Colonic mucosa (tissue), 4 donors: ENCODE measurements at regions not wholly inside any gene's neighbourhood (a gene's known extent, or its start where the extent isn't known, plus 50 kb on each side); places are given as distances from the start of the nearest gene placed in this dataset.

ENCODE experiments used
- DNase-seq: peaks from one replicate; pipeline ENCODE4 v3.0.0-alpha.2; 2020
- H3K27ac ChIP-seq: fragments of 200-600 bp; one replicate; pipeline ENCODE4 v1.8.0; 2021
- H3K27me3 ChIP-seq: fragments of 200-600 bp; one replicate; pipeline ENCODE4 v1.8.0; 2021
- H3K36me3 ChIP-seq: fragments of 200-600 bp; one replicate; pipeline ENCODE4 v1.8.0; 2021
- H3K4me1 ChIP-seq: fragments of 200-600 bp; one replicate; pipeline ENCODE4 v1.8.0; 2021; ENCODE audit warnings: mild to moderate bottlenecking
- H3K4me3 ChIP-seq: fragments of 200-600 bp; one replicate; pipeline ENCODE4 v1.8.0; 2021
- H3K9ac ChIP-seq, 2 donors: one replicate each; pipeline ENCODE4 v1.7.0; 2013; ENCODE audit warnings: control low read depth in 2 of 2, low read depth in 2 of 2, low read length in 2 of 2
- H3K9me3 ChIP-seq: fragments of 200-600 bp; one replicate; pipeline ENCODE4 v1.8.0; 2021
- intact Hi-C: fragments of 100-400 bp; cut with DNase I; formaldehyde crosslinking; loops from one replicate; pipeline ENCODE4 v1.14.1; 2022
- TF ChIP-seq, protein P1 (sequence below): fragments of 200-600 bp; IDR thresholded peaks from one replicate; pipeline ENCODE4 v1.8.0; 2022; ENCODE audit warnings: antibody characterized with exemption, mild to moderate bottlenecking
- donor health status: healthy.
- donor health status: DM: no; HTN: no; CAD: no.
- donor health status: DM: no; HTN: no; CAD: no.

DNA sequence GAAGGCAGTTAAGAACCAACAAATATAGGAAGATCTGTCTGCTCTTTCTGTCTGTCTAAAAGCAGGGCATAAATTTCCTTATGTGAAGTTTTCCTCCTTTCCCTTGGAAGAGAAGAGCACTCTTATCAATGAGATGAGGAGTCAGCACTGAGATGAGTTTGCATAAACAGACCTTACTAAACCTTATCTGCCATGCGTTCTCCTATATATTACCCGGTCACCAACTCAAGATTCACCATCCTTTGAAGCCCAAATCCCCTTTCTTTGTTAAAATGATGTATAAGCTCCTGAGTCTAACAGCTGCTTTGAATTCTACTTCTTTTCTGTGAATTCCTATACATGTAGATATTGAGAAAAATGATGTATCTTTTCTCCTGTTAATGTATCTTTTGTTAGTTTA lies 65.5 kb upstream of the FHL2 start:
- Histone ChIP-seq H3K27me3 (no peaks in the 10 kb centered on the region), H3K27ac (no peak overlapping the region), H3K4me3 (no peak overlapping the region), H3K9ac (no peak overlapping the region), H3K9me3 (no peaks in the 10 kb centered on the region), H3K36me3 (no peaks in the 10 kb centered on the region), H3K4me1 (no peaks in the 10 kb centered on the region)
- TF ChIP-seq, protein P1, sequence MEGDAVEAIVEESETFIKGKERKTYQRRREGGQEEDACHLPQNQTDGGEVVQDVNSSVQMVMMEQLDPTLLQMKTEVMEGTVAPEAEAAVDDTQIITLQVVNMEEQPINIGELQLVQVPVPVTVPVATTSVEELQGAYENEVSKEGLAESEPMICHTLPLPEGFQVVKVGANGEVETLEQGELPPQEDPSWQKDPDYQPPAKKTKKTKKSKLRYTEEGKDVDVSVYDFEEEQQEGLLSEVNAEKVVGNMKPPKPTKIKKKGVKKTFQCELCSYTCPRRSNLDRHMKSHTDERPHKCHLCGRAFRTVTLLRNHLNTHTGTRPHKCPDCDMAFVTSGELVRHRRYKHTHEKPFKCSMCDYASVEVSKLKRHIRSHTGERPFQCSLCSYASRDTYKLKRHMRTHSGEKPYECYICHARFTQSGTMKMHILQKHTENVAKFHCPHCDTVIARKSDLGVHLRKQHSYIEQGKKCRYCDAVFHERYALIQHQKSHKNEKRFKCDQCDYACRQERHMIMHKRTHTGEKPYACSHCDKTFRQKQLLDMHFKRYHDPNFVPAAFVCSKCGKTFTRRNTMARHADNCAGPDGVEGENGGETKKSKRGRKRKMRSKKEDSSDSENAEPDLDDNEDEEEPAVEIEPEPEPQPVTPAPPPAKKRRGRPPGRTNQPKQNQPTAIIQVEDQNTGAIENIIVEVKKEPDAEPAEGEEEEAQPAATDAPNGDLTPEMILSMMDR = no peak
- no peak for DNase-seq
- intact Hi-C loops = no loop called here

DNA sequence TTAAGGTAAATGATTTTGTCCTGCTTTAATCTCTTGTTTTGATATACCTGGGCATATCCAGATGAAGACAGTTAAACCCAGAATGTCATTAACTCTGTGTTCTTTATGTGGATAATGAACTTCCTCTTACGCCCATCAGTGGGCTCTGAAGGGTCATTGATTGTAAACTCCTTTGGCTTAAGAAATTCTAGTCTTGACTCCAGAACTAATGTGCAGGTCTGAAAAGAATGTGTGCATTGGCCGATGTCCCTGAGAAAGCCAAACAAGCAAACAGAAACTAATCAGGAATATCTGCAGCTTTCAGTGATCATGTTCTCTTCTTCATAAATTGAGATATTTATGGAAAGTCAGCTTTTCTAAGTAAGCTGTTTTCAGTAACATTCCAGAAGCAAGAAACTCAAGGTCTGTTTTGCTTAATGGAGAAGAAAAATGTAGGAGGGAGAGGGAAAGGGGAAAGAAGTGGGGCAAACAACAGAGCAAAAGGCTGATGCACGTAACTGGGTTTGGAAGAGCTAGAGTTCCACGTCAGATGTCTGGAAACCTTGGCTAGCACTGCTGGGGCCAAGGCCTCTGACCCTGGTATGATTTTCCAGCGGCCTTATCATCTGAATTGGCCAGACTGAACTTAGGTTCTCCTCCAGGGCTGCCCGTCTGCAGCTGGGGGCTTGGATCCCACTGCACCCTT lies 61.3 kb upstream of the FHL2 start:
- H3K9me3 ChIP-seq = no peaks in the 10 kb centered on the region
- TF ChIP-seq, protein P1 = no peak
- no peaks in the 10 kb centered on the region for H3K27me3 ChIP-seq
- no peak overlapping the region for H3K9ac ChIP-seq
- no peaks in the 10 kb centered on the region for H3K36me3 ChIP-seq
- no peak overlapping the region for H3K4me3 ChIP-seq
- DNase-seq = no peak
- no peaks in the 10 kb centered on the region for H3K4me1 ChIP-seq
- no peak overlapping the region for H3K27ac ChIP-seq
- intact Hi-C loops = no loop called here

DNA sequence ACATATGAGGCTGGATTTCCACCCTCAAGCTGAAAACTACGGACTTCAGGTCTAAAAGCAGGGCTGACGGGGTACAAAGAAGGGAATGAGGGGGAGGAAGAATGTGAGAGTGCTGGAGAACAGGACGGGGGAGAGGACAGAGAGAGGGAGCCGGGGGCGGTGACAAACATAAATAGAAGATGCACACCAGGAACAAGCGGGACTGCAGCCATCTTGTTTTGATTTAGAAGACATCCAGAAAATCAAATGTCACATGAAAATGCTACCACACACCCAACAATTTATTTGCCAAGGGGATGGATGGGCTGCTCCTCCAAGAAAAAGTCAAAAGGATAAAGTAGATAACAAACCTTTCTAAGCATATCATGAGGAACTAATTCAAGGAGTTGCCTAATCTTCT lies 59.2 kb upstream of the FHL2 start:
- H3K9me3 ChIP-seq = no peaks in the 10 kb centered on the region
- no peaks in the 10 kb centered on the region for H3K4me1 ChIP-seq
- H3K9ac ChIP-seq = no peak overlapping the region
- TF ChIP-seq, protein P1 = no peak
- H3K4me3 ChIP-seq = no peak overlapping the region
- H3K36me3 ChIP-seq = no peaks in the 10 kb centered on the region
- DNase-seq = no peak
- H3K27me3 ChIP-seq = no peaks in the 10 kb centered on the region
- no peak overlapping the region for H3K27ac ChIP-seq
- intact Hi-C loops = no loop called here

DNA sequence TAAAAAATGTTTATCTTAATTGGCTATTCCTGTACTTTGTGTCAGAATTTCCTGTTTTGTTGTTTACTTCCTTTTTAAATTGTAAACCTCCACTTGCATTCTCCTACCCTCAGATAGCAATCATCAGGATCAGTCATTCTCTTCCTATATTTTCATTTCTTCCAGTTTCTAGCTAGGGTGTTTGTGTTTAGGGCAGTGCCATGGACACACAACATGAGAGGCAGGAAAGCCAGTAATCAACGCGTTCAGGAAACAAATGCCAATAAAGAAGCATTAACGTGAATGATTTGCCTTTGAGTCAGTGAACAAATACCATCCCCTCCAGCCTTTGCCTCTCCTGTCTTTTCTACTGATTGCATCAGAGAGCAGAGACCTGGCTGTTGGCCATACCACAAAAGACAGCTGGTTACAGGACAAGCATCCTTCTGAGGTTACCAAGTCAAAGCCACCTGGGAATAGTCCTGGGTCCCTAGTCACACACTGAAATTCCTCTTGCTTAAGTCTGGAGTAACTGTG lies 56.7 kb upstream of the FHL2 start:
- no peak overlapping the region for H3K4me3 ChIP-seq
- H3K27ac ChIP-seq = peak overlapping the region; percentile 64
- no peaks in the 10 kb centered on the region for H3K4me1 ChIP-seq
- no peaks in the 10 kb centered on the region for H3K9me3 ChIP-seq
- no peaks in the 10 kb centered on the region for H3K36me3 ChIP-seq
- intact Hi-C loops = no loop called here
- peak overlapping the region in 1 of 2 donors; percentile 43 for H3K9ac ChIP-seq
- TF ChIP-seq, protein P1 = no peak
- peak; percentile 76 for DNase-seq
- no peaks in the 10 kb centered on the region for H3K27me3 ChIP-seq

DNA sequence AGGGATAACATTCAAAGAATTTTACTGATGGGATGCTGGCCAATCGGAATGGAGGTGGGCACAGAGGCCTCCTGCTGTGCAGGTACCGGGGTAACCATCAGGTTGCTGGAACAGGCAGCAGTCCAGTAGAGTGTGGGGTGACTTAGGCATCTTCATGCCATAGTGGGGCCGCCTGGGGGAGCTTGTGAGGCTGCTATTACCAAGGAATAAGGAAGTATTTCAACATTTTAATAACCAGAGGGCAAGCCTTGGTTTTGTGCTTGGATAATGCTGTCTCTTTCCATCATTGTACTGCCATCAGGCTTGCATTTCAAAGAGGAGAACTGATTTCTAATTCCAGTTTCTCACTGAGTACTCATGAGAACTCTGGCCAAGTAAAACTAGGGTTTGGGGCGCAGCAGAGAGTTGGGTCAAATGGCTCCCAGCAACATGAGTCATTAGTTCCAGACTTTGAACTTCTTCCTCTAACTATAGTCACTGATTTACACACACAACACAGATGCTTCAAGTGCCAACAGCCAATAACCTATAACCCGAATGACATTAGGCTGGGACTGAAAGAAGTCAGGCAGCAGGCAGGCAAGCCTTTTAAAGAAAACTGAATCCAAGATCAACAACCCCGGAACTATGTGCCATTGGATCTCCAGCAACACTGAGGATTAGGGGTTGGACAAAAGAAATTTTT lies 56.1 kb upstream of the FHL2 start:
- Histone ChIP-seq H3K27me3 (no peaks in the 10 kb centered on the region), H3K4me1 (no peaks in the 10 kb centered on the region), H3K36me3 (no peaks in the 10 kb centered on the region), H3K4me3 (no peak overlapping the region), H3K9ac (peak overlapping the region in 1 of 2 donors; percentile 43), H3K9me3 (no peaks in the 10 kb centered on the region), H3K27ac (peak overlapping the region; percentile 64)
- TF ChIP-seq, protein P1 = no peak
- intact Hi-C loops = loop anchor here (5.0 kb wide), 1 partner anchor 73 kb away; no protein-coding TSS in a partner anchor
- peak; percentile 58 for DNase-seq
